ENCODE measurements at regions not wholly inside any gene's neighbourhood (a gene's known extent, or its start where the extent isn't known, plus 50 kb on each side); places are given as distances from the start of the nearest gene placed in this dataset.

DNA sequence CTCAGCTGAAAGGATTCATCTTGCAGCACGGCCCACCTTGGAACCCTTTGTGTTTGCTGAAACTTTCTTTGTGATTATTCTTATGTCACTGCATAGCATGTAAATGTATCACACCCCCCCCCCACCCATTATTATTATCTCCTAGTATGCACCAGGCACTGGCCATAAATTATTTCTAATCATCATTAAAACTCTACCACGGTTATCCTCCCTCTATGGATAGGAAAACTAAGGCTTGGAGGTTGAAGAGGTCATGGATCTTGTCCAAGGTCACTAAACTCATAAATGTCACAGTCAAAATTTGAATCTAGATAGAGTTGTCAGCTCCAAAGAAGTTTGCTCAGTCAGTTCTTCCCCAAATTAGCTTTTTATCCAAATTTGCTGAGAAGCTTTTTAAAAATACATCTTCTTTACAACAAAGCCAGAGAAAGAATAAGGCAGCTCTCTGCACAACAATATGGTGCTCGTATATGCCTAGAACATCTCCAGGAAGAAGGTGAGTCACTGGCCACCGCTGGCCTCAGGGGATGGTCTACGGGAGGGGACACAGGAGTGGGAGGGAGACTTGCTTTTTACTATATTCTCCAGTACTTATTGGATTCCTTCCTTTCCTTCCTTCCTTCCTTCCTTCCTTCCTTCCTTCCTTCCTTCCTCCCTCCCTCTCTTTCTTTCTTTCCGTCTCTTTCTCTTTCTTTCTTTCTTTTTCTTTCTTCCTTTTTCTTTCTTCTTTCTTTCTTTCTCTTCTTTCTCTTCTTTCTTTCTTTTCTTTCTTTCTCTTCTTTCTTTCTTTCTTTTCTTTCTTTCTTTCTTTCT lies 134.5 kb downstream of the VEGFA start:
- H3K36me3 ChIP-seq (ENCODE audit: low read depth, low read length), result no peaks in the 10 kb centered on the region
- CTCF ChIA-PET, result no interaction called here
- no TSS peak for BruUV-seq (replicated peaks)

GRCh38 chr6:43903739-43904290 lies 133.8 kb downstream of the VEGFA start:
- ATAC-seq (no peak), DNase-seq (no peak)
- no peaks in the 10 kb centered on the region for H3K27me3 ChIP-seq (ENCODE audit: low read length)
- no peaks in the 10 kb centered on the region for H3K79me2 ChIP-seq (ENCODE audit: low read length)
- H4K20me1 ChIP-seq (ENCODE audit: low read length), result no peaks in the 10 kb centered on the region
- BruUV-seq (replicated peaks), result no TSS peak
- no peaks in the 10 kb centered on the region for H3K9me2 ChIP-seq (replicated peaks; ENCODE audit: low read length)
- H3K9ac ChIP-seq (ENCODE audit: low read length), result no peak overlapping the region
- no peak overlapping the region for H2AFZ ChIP-seq (ENCODE audit: low read length)
- no peaks in the 10 kb centered on the region for H3F3A ChIP-seq (ENCODE audit: low read length, unreplicated experiment)
- H3K9me3 ChIP-seq (ENCODE audit: low read length), result no peaks in the 10 kb centered on the region
- intact Hi-C loops (cut with micrococcal nuclease), result no loop called here
- POLR2A ChIA-PET (ENCODE audit: unreplicated experiment), result no interaction called here
- no peak for TF ChIP-seq EZH2 (IDR thresholded peaks at IDR 0.05; ENCODE audit: low read length, unreplicated experiment)
- H3K4me2 ChIP-seq (ENCODE audit: low read length), result no peak overlapping the region
- H3K27ac ChIP-seq (ENCODE audit: low read length), result no peak overlapping the region
- H3K36me3 ChIP-seq (ENCODE audit: low read depth, low read length), result no peaks in the 10 kb centered on the region
- no peaks in the 10 kb centered on the region for H3K4me1 ChIP-seq (ENCODE audit: insufficient read depth, low read length)
- CTCF ChIA-PET, result no interaction called here
- no peak overlapping the region for H3K4me3 ChIP-seq (ENCODE audit: low read length)

More for the DNA sequence above, 134.5 kb downstream of the VEGFA start:
- Histone ChIP-seq H3K9me3 (ENCODE audit: low read length) (no peaks in the 10 kb centered on the region), H3K9ac (ENCODE audit: low read length) (no peak overlapping the region), H2AFZ (ENCODE audit: low read length) (no peak overlapping the region), H3F3A (ENCODE audit: low read length, unreplicated experiment) (no peaks in the 10 kb centered on the region), H4K20me1 (ENCODE audit: low read length) (no peaks in the 10 kb centered on the region), H3K79me2 (ENCODE audit: low read length) (no peaks in the 10 kb centered on the region), H3K4me2 (ENCODE audit: low read length) (no peak overlapping the region), H3K4me3 (ENCODE audit: low read length) (no peak overlapping the region), H3K9me2 (replicated peaks; ENCODE audit: low read length) (no peaks in the 10 kb centered on the region), H3K4me1 (ENCODE audit: insufficient read depth, low read length) (no peaks in the 10 kb centered on the region), H3K27ac (ENCODE audit: low read length) (no peak overlapping the region), H3K27me3 (ENCODE audit: low read length) (no peaks in the 10 kb centered on the region)
- intact Hi-C loops (cut with micrococcal nuclease), result no loop called here
- POLR2A ChIA-PET (ENCODE audit: unreplicated experiment), result no interaction called here
- TF ChIP-seq EZH2 (IDR thresholded peaks at IDR 0.05; ENCODE audit: low read length, unreplicated experiment), result no peak
- TF ChIP-seq, protein P1, sequence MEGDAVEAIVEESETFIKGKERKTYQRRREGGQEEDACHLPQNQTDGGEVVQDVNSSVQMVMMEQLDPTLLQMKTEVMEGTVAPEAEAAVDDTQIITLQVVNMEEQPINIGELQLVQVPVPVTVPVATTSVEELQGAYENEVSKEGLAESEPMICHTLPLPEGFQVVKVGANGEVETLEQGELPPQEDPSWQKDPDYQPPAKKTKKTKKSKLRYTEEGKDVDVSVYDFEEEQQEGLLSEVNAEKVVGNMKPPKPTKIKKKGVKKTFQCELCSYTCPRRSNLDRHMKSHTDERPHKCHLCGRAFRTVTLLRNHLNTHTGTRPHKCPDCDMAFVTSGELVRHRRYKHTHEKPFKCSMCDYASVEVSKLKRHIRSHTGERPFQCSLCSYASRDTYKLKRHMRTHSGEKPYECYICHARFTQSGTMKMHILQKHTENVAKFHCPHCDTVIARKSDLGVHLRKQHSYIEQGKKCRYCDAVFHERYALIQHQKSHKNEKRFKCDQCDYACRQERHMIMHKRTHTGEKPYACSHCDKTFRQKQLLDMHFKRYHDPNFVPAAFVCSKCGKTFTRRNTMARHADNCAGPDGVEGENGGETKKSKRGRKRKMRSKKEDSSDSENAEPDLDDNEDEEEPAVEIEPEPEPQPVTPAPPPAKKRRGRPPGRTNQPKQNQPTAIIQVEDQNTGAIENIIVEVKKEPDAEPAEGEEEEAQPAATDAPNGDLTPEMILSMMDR (conservative IDR thresholded peaks at IDR 0.05; ENCODE audit: low read depth, low read length), result no peak
- no peak for TF ChIP-seq EZH2phosphoT487 (IDR thresholded peaks at IDR 0.05; ENCODE audit: borderline replicate concordance, low read length)
- DNase-seq (peak; percentile 30), ATAC-seq (peak; percentile 38; the same call in 1 of the 2 replicates)

DNA sequence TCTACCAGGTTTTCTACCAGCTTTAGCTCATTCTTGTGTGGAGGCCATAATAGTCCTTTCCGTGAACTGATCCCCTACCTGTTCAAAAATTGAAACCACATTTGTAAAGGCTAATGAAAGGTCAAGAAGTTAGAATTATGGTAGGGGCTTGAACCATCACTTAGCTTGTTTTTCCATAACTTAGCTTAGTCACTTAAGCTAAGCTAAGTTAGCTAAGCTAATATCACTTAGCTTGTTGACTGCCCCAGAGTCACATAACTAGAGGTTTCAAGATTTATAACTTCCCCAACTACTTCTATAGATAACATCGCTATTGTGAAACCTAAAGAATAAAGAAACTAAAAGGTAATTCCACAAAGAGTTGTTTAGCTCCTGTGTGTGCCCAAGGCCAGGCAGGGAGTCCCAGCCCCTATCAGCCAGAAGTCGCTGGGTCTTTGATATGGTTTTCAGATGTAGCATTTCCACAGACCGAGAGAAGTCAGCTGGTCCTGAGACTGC lies 131.8 kb downstream of the VEGFA start:
- ChIA-PET CTCF (no interaction called here), POLR2A (ENCODE audit: unreplicated experiment) (no interaction called here)
- no peaks in the 10 kb centered on the region for H3K79me2 ChIP-seq (ENCODE audit: low read length)
- intact Hi-C loops (cut with micrococcal nuclease), result no loop called here
- no peaks in the 10 kb centered on the region for H4K20me1 ChIP-seq (ENCODE audit: low read length)
- BruUV-seq (replicated peaks), result no TSS peak
- H3K36me3 ChIP-seq (ENCODE audit: low read depth, low read length), result no peaks in the 10 kb centered on the region
- no peaks in the 10 kb centered on the region for H3K4me1 ChIP-seq (ENCODE audit: insufficient read depth, low read length)
- no peak overlapping the region for H3K9ac ChIP-seq (ENCODE audit: low read length)
- no peak overlapping the region for H3K27ac ChIP-seq (ENCODE audit: low read length)
- H3K9me2 ChIP-seq (replicated peaks; ENCODE audit: low read length), result no peaks in the 10 kb centered on the region
- H3K4me3 ChIP-seq (ENCODE audit: low read length), result no peak overlapping the region
- H3K27me3 ChIP-seq (ENCODE audit: low read length), result no peaks in the 10 kb centered on the region
- TF ChIP-seq, protein P1 (conservative IDR thresholded peaks at IDR 0.05; ENCODE audit: low read depth, low read length), result no peak
- TF ChIP-seq EZH2 (IDR thresholded peaks at IDR 0.05; ENCODE audit: low read length, unreplicated experiment) (no peak), EZH2phosphoT487 (IDR thresholded peaks at IDR 0.05; ENCODE audit: borderline replicate concordance, low read length) (no peak)
- ATAC-seq, result no peak
- no peak for DNase-seq
- H3F3A ChIP-seq (ENCODE audit: low read length, unreplicated experiment), result no peaks in the 10 kb centered on the region
- H3K4me2 ChIP-seq (ENCODE audit: low read length), result no peak overlapping the region
- H2AFZ ChIP-seq (ENCODE audit: low read length), result no peak overlapping the region
- H3K9me3 ChIP-seq (ENCODE audit: low read length), result no peaks in the 10 kb centered on the region
